ENCODE measurements at regions not wholly inside any gene's neighbourhood (a gene's known extent, or its start where the extent isn't known, plus 50 kb on each side); places are given as distances from the start of the nearest gene placed in this dataset.

GRCh38 chr17:21551081-21551881 lies 141.0 kb upstream of the KCNJ18 start:
- TF ChIP-seq LCOR (CRISPR knock-in tag; IDR thresholded peaks at IDR 0.05) (no peak), MAX (CRISPR knock-in tag; IDR thresholded peaks at IDR 0.05) (no peak), ZNF695 (CRISPR knock-in tag; IDR thresholded peaks at IDR 0.05) (no peak), GABPA (tag; conservative IDR thresholded peaks at IDR 0.05; ENCODE audit: low read depth) (no peak), CTBP1 (IDR thresholded peaks at IDR 0.05; ENCODE audit: borderline replicate concordance) (no peak), ZZZ3 (IDR thresholded peaks at IDR 0.05) (no peak), ELF1 (tag; IDR thresholded peaks at IDR 0.05) (no peak), NFRKB (IDR thresholded peaks at IDR 0.05; ENCODE audit: low read depth) (no peak), ZNF311 (CRISPR knock-in tag; IDR thresholded peaks at IDR 0.05) (no peak)
